ENCODE measurements at regions not wholly inside any gene's neighbourhood (a gene's known extent, or its start where the extent isn't known, plus 50 kb on each side); places are given as distances from the start of the nearest gene placed in this dataset.
"Not testable (repeated sequence)": the region's sequence is repeated elsewhere in the genome, so short reads cannot be mapped to it uniquely, and the experiment has no call there.

- no peak overlapping the region for H3K4me3 ChIP-seq (ENCODE audit: low read length)
- H3K9ac ChIP-seq (ENCODE audit: low read depth, low read length), result no peak overlapping the region
Observed at GRCh38 chrX:94932278-94932965, 1258.4 kb downstream of the FAM133A start.

GRCh38 chrX:94936722-94937121 is 1262.7 kb downstream of the FAM133A start:
- no peaks in the 10 kb centered on the region for H3K9me3 ChIP-seq (ENCODE audit: insufficient read depth, low read depth, low read length)
- no peak overlapping the region for H3K27ac ChIP-seq (ENCODE audit: low read depth, low read length)
- H3K27me3 ChIP-seq (ENCODE audit: insufficient read depth, low read length), result no peaks in the 10 kb centered on the region
- no peak overlapping the region for H3K4me3 ChIP-seq (ENCODE audit: low read length)
- no peaks in the 10 kb centered on the region for H3K36me3 ChIP-seq (ENCODE audit: insufficient read depth, low read length)
- H3K4me1 ChIP-seq (ENCODE audit: insufficient read depth, low read length), result no peaks in the 10 kb centered on the region
- H3K9ac ChIP-seq (ENCODE audit: low read depth, low read length), result no peak overlapping the region
- no CpG with 5 or more reads among the region's 1 CpG for WGBS

More at GRCh38 chrX:94932278-94932965, 1258.4 kb downstream of the FAM133A start:
- Histone ChIP-seq H3K9me3 (ENCODE audit: insufficient read depth, low read depth, low read length) (no peaks in the 10 kb centered on the region), H3K4me1 (ENCODE audit: insufficient read depth, low read length) (no peaks in the 10 kb centered on the region), H3K27ac (ENCODE audit: low read depth, low read length) (no peak overlapping the region), H3K27me3 (ENCODE audit: insufficient read depth, low read length) (no peaks in the 10 kb centered on the region), H3K36me3 (ENCODE audit: insufficient read depth, low read length) (no peaks in the 10 kb centered on the region)
- 88% methylated on average over 1 of the region's 3 CpGs for WGBS

- H3K27ac ChIP-seq (ENCODE audit: low read depth, low read length), result no peak overlapping the region
- 86% methylated on average over 1 of the region's 2 CpGs for WGBS
- H3K36me3 ChIP-seq (ENCODE audit: insufficient read depth, low read length), result no peaks in the 10 kb centered on the region
- H3K9me3 ChIP-seq (ENCODE audit: insufficient read depth, low read depth, low read length), result no peaks in the 10 kb centered on the region
- H3K4me3 ChIP-seq (ENCODE audit: low read length), result no peak overlapping the region
- no peak overlapping the region for H3K9ac ChIP-seq (ENCODE audit: low read depth, low read length)
- H3K4me1 ChIP-seq (ENCODE audit: insufficient read depth, low read length), result no peaks in the 10 kb centered on the region
- H3K27me3 ChIP-seq (ENCODE audit: insufficient read depth, low read length), result no peaks in the 10 kb centered on the region
Observed at GRCh38 chrX:94937491-94937890, 1263.5 kb downstream of the FAM133A start.

GRCh38 chrX:94942603-94943002 is 1268.6 kb downstream of the FAM133A start:
- Histone ChIP-seq H3K27me3 (ENCODE audit: insufficient read depth, low read length) (no peaks in the 10 kb centered on the region), H3K27ac (ENCODE audit: low read depth, low read length) (no peak overlapping the region), H3K36me3 (ENCODE audit: insufficient read depth, low read length) (no peaks in the 10 kb centered on the region), H3K9me3 (ENCODE audit: insufficient read depth, low read depth, low read length) (no peaks in the 10 kb centered on the region), H3K4me1 (ENCODE audit: insufficient read depth, low read length) (no peaks in the 10 kb centered on the region), H3K4me3 (ENCODE audit: low read length) (no peak overlapping the region), H3K9ac (ENCODE audit: low read depth, low read length) (no peak overlapping the region)
- 94% methylated on average over 2 of the region's 2 CpGs for WGBS

GRCh38 chrX:94946137-94946536 is 1272.1 kb downstream of the FAM133A start:
- not testable (repeated sequence) for H3K9ac ChIP-seq (ENCODE audit: low read depth, low read length); H3K27me3 ChIP-seq (ENCODE audit: insufficient read depth, low read length)
- WGBS, result 100% methylated on average over 2 of the region's 3 CpGs

GRCh38 chrX:94961730-94962129 is 1287.7 kb downstream of the FAM133A start:
- Histone ChIP-seq H3K9ac (ENCODE audit: low read depth, low read length) (no peak overlapping the region), H3K4me1 (ENCODE audit: insufficient read depth, low read length) (no peaks in the 10 kb centered on the region), H3K27ac (ENCODE audit: low read depth, low read length) (no peak overlapping the region), H3K36me3 (ENCODE audit: insufficient read depth, low read length) (no peaks in the 10 kb centered on the region), H3K4me3 (ENCODE audit: low read length) (no peak overlapping the region), H3K9me3 (ENCODE audit: insufficient read depth, low read depth, low read length) (no peaks in the 10 kb centered on the region), H3K27me3 (ENCODE audit: insufficient read depth, low read length) (no peaks in the 10 kb centered on the region)
- 88% methylated on average over 2 of the region's 2 CpGs for WGBS

More at GRCh38 chrX:94946137-94946536, 1272.1 kb downstream of the FAM133A start:
- H3K27ac ChIP-seq (ENCODE audit: low read depth, low read length); H3K4me3 ChIP-seq (ENCODE audit: low read length); H3K9me3 ChIP-seq (ENCODE audit: insufficient read depth, low read depth, low read length); H3K4me1 ChIP-seq (ENCODE audit: insufficient read depth, low read length); H3K36me3 ChIP-seq (ENCODE audit: insufficient read depth, low read length): not testable (repeated sequence)

GRCh38 chrX:94977562-94977961 is 1303.6 kb downstream of the FAM133A start:
- Histone ChIP-seq H3K27ac (ENCODE audit: low read depth, low read length) (no peak overlapping the region), H3K4me1 (ENCODE audit: insufficient read depth, low read length) (no peaks in the 10 kb centered on the region), H3K9ac (ENCODE audit: low read depth, low read length) (no peak overlapping the region), H3K27me3 (ENCODE audit: insufficient read depth, low read length) (no peaks in the 10 kb centered on the region), H3K36me3 (ENCODE audit: insufficient read depth, low read length) (no peaks in the 10 kb centered on the region), H3K4me3 (ENCODE audit: low read length) (no peak overlapping the region), H3K9me3 (ENCODE audit: insufficient read depth, low read depth, low read length) (no peaks in the 10 kb centered on the region)
- WGBS, result 92% methylated on average over 2 of the region's 2 CpGs

- Histone ChIP-seq H3K9ac (ENCODE audit: low read depth, low read length) (no peak overlapping the region), H3K27ac (ENCODE audit: low read depth, low read length) (no peak overlapping the region), H3K9me3 (ENCODE audit: insufficient read depth, low read depth, low read length) (no peaks in the 10 kb centered on the region), H3K4me3 (ENCODE audit: low read length) (no peak overlapping the region), H3K27me3 (ENCODE audit: insufficient read depth, low read length) (no peaks in the 10 kb centered on the region), H3K36me3 (ENCODE audit: insufficient read depth, low read length) (no peaks in the 10 kb centered on the region), H3K4me1 (ENCODE audit: insufficient read depth, low read length) (no peaks in the 10 kb centered on the region)
- 96% methylated on average over 4 of the region's 4 CpGs for WGBS
Observed at GRCh38 chrX:94977986-94978385, 1304.0 kb downstream of the FAM133A start.
